SU-DHL-6 (cell line): ENCODE measurements at regions not wholly inside any gene's neighbourhood (a gene's known extent, or its start where the extent isn't known, plus 50 kb on each side); places are given as distances from the start of the nearest gene placed in this dataset.

Source experiments
- H2AFZ ChIP-seq: fragments of 200-600 bp; sonication (generic); 2 replicates; pipeline ENCODE4 v1.6.1; 2014; ENCODE audit warnings: low read depth, mild to moderate bottlenecking, moderate library complexity, mixed read lengths, antibody characterized with exemption, low read length; ENCODE audit not compliant: severe bottlenecking
- H3F3A ChIP-seq: fragments of 200-600 bp; shearing (Covaris generic); 2 replicates; pipeline ENCODE4 v1.6.0; 2016; ENCODE audit warnings: antibody characterized with exemption, mild to moderate bottlenecking; ENCODE audit not compliant: insufficient read depth
- H3K27ac ChIP-seq: fragments of 200-600 bp; sonication (generic); 2 replicates; pipeline ENCODE4 v1.5.1; 2016; ENCODE audit warnings: low read depth, mild to moderate bottlenecking, low read length, moderate library complexity, mixed read lengths
- H3K27me3 ChIP-seq: fragments of 200-600 bp; sonication (generic), shearing (Covaris generic); 2 replicates; pipeline ENCODE4 v1.6.0; 2014; ENCODE audit warnings: mild to moderate bottlenecking, low read length
- H3K36me3 ChIP-seq: fragments of 200-600 bp; sonication (generic); 2 replicates; pipeline ENCODE4 v1.6.1; 2014; ENCODE audit warnings: mild to moderate bottlenecking, low read length, mixed read lengths
- H3K4me2 ChIP-seq: fragments of 300-600, 200-600 bp; shearing (Covaris generic), sonication (generic); 2 replicates; pipeline ENCODE4 v1.6.0; 2014; ENCODE audit warnings: low read length, low read depth, mild to moderate bottlenecking; ENCODE audit not compliant: poor library complexity, severe bottlenecking
- H3K4me3 ChIP-seq: fragments of 200-600 bp; sonication (generic); 2 replicates; pipeline ENCODE4 v1.5.1; 2014; ENCODE audit warnings: antibody characterized with exemption, low read length, mild to moderate bottlenecking, mixed read lengths; ENCODE audit not compliant: insufficient read depth, poor library complexity, severe bottlenecking
- H3K79me2 ChIP-seq: fragments of 200-600 bp; sonication (generic); 2 replicates; pipeline ENCODE4 v1.6.1; 2014; ENCODE audit warnings: mild to moderate bottlenecking, low read length, moderate library complexity; ENCODE audit not compliant: insufficient read depth
- H3K9ac ChIP-seq: fragments of 200-600 bp; sonication (generic); 2 replicates; pipeline ENCODE4 v1.7.0; 2014; ENCODE audit warnings: mild to moderate bottlenecking, low read length
- H3K9me2 ChIP-seq: fragments of 200-600 bp; sonication (generic); replicated peaks from 2 replicates; pipeline ENCODE4 v1.6.1; 2014; ENCODE audit warnings: low read length; ENCODE audit not compliant: insufficient read depth
- H3K9me3 ChIP-seq: fragments of 200-600 bp; sonication (generic); 2 replicates; pipeline ENCODE4 v1.6.1; 2014; ENCODE audit warnings: low read length, mixed read lengths; ENCODE audit not compliant: insufficient read depth
- H4K20me1 ChIP-seq: fragments of 200-600 bp; sonication (generic); 2 replicates; pipeline ENCODE4 v1.6.1; 2014; ENCODE audit warnings: low read depth, mild to moderate bottlenecking, antibody characterized with exemption, low read length, moderate library complexity, mixed read lengths
- CTCF ChIP-seq: fragments of 200-600 bp; sonication (generic); IDR thresholded peaks from one replicate; pipeline ENCODE4 v1.5.1; 2017; ENCODE audit warnings: antibody characterized with exemption, mild to moderate bottlenecking, low read length, moderate library complexity; ENCODE audit not compliant: insufficient read depth, poor library complexity, severe bottlenecking
- EZH2phosphoT487 ChIP-seq: fragments of 200-600 bp; sonication (generic), shearing (Covaris generic); conservative IDR thresholded peaks from 2 replicates; pipeline ENCODE4 v1.6.1; 2018; ENCODE audit warnings: mild to moderate bottlenecking, antibody characterized with exemption, low read length, moderate library complexity, mixed read lengths

- no peaks in the 10 kb centered on the region; the same call in 1 of the 2 replicates for H3K9me2 ChIP-seq
- H3F3A ChIP-seq = no peaks in the 10 kb centered on the region
- no peak overlapping the region for H3K9ac ChIP-seq
- no peaks in the 10 kb centered on the region for H3K9me3 ChIP-seq
- H3K36me3 ChIP-seq = no peaks in the 10 kb centered on the region
- no peak overlapping the region for H3K4me2 ChIP-seq
- TF ChIP-seq EZH2phosphoT487 = no peak
- H3K4me3 ChIP-seq = no peak overlapping the region
- H3K79me2 ChIP-seq = no peaks in the 10 kb centered on the region
- H2AFZ ChIP-seq = no peak overlapping the region
- H4K20me1 ChIP-seq = no peaks in the 10 kb centered on the region
- no peak overlapping the region for H3K27ac ChIP-seq
- H3K27me3 ChIP-seq = no peaks in the 10 kb centered on the region
Observed at GRCh38 chr18:70659036-70659925, 370.4 kb downstream of the SOCS6 start.

- Histone ChIP-seq H3K36me3 (no peaks in the 10 kb centered on the region), H4K20me1 (no peaks in the 10 kb centered on the region), H3K9me3 (no peaks in the 10 kb centered on the region), H3K27ac (no peak overlapping the region), H3K9me2 (no peaks in the 10 kb centered on the region), H3K9ac (no peak overlapping the region), H3K27me3 (no peaks in the 10 kb centered on the region), H3K4me2 (no peak overlapping the region), H2AFZ (no peak overlapping the region), H3K4me3 (no peak overlapping the region), H3K79me2 (no peaks in the 10 kb centered on the region), H3F3A (no peaks in the 10 kb centered on the region)
- TF ChIP-seq CTCF (no peak), EZH2phosphoT487 (no peak)
Observed at GRCh38 chr18:70653671-70654070, 364.8 kb downstream of the SOCS6 start.

- H3F3A ChIP-seq = no peaks in the 10 kb centered on the region
- H2AFZ ChIP-seq = no peak overlapping the region
- no peaks in the 10 kb centered on the region for H4K20me1 ChIP-seq
- TF ChIP-seq CTCF (no peak), EZH2phosphoT487 (no peak)
- H3K9me3 ChIP-seq = no peaks in the 10 kb centered on the region
- H3K9ac ChIP-seq = no peak overlapping the region
- no peak overlapping the region for H3K27ac ChIP-seq
- H3K4me2 ChIP-seq = no peak overlapping the region
- no peaks in the 10 kb centered on the region for H3K36me3 ChIP-seq
- H3K79me2 ChIP-seq = no peaks in the 10 kb centered on the region
- H3K4me3 ChIP-seq = no peak overlapping the region
- no peaks in the 10 kb centered on the region for H3K9me2 ChIP-seq
- H3K27me3 ChIP-seq = no peaks in the 10 kb centered on the region
Observed at GRCh38 chr18:70650878-70651277, 362.0 kb downstream of the SOCS6 start.

GRCh38 chr18:70649683-70650082 lies 360.8 kb downstream of the SOCS6 start:
- H3K9me3 ChIP-seq = no peaks in the 10 kb centered on the region
- no peak overlapping the region for H3K27ac ChIP-seq
- H3K4me3 ChIP-seq = no peak overlapping the region
- no peaks in the 10 kb centered on the region for H3K9me2 ChIP-seq
- no peaks in the 10 kb centered on the region for H3F3A ChIP-seq
- no peaks in the 10 kb centered on the region for H3K27me3 ChIP-seq
- H3K4me2 ChIP-seq = no peak overlapping the region
- no peaks in the 10 kb centered on the region for H3K79me2 ChIP-seq
- no peak overlapping the region for H3K9ac ChIP-seq
- no peak overlapping the region for H2AFZ ChIP-seq
- no peaks in the 10 kb centered on the region for H4K20me1 ChIP-seq
- H3K36me3 ChIP-seq = no peaks in the 10 kb centered on the region
- TF ChIP-seq CTCF (no peak), EZH2phosphoT487 (no peak)
